Peyer's patch (tissue), 4 donors: ENCODE measurements at regions not wholly inside any gene's neighbourhood (a gene's known extent, or its start where the extent isn't known, plus 50 kb on each side); places are given as distances from the start of the nearest gene placed in this dataset.

Source experiments
- CTCF ChIP-seq, 6 experiments: fragments of 450-650 bp in 4 of 6; fragments of 200-600 bp in 2 of 6; sonication (generic) in 1 of 6; IDR thresholded peaks; one replicate each; pipeline ENCODE4 v1.5.1; 2017 to 2019; ENCODE audit warnings: antibody characterized with exemption in 6 of 6, mild to moderate bottlenecking in 3 of 6, moderate library complexity in 1 of 6
- POLR2A ChIP-seq, 2 donors: fragments of 450-650 bp; IDR thresholded peaks; one replicate each; pipeline ENCODE4 v1.5.1; 2017; ENCODE audit warnings: antibody characterized with exemption in 2 of 2, mild to moderate bottlenecking in 2 of 2, moderate library complexity in 2 of 2

GRCh38 chr3:168545591-168545990 is 449.9 kb upstream of the GOLIM4 start:
- TF ChIP-seq CTCF (IDR thresholded peaks at IDR 0.05): no peak
- TF ChIP-seq POLR2A (IDR thresholded peaks at IDR 0.05): no peak
